ENCODE measurements at regions not wholly inside any gene's neighbourhood (a gene's known extent, or its start where the extent isn't known, plus 50 kb on each side); places are given as distances from the start of the nearest gene placed in this dataset.

DNA sequence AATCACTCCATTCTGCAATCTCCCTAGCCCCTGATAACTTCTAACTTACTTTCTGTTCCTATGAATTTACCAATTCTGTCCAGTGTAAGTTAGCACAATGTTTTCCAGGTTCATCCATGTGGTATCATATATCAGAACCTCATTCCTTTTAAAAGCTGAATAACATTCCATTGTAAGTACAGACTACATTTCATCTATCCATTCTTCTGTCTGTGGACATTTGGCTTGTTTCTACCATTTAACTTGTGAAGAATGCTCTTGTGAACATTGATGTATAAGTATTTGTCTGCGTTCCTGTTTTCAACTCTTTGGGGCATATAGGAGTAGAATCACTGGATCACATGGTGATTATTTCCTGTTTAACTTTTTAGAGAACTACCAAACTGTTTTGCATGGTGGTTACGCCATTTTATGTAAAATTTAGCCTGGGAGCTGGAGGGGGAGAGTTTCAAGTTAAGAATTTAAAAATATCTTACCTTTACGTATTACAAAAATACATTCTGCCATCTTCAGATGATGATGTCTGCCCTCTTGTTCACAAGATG lies 156.5 kb downstream of the BTBD3 start:
- Histone ChIP-seq H3K9me3 (no peaks in the 10 kb centered on the region), H3K27ac (replicated peaks in 1 of 4) (no peak overlapping the region), H3K27me3 (no peaks in the 10 kb centered on the region), H3K4me1 (no peaks in the 10 kb centered on the region), H3K36me3 (no peaks in the 10 kb centered on the region), H3K4me3 (no peak overlapping the region)
- TF ChIP-seq POLR2AphosphoS5 (IDR thresholded peaks at IDR 0.05) (no peak), POLR2A (IDR thresholded peaks at IDR 0.05; ENCODE audit: low read depth) (no peak), EP300 (IDR thresholded peaks at IDR 0.05) (no peak)
- TF ChIP-seq, protein P1, sequence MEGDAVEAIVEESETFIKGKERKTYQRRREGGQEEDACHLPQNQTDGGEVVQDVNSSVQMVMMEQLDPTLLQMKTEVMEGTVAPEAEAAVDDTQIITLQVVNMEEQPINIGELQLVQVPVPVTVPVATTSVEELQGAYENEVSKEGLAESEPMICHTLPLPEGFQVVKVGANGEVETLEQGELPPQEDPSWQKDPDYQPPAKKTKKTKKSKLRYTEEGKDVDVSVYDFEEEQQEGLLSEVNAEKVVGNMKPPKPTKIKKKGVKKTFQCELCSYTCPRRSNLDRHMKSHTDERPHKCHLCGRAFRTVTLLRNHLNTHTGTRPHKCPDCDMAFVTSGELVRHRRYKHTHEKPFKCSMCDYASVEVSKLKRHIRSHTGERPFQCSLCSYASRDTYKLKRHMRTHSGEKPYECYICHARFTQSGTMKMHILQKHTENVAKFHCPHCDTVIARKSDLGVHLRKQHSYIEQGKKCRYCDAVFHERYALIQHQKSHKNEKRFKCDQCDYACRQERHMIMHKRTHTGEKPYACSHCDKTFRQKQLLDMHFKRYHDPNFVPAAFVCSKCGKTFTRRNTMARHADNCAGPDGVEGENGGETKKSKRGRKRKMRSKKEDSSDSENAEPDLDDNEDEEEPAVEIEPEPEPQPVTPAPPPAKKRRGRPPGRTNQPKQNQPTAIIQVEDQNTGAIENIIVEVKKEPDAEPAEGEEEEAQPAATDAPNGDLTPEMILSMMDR (IDR thresholded peaks at IDR 0.05): no peak
- intact Hi-C loops (cut with DNase I): no loop called here
- WGBS: 78% methylated on average over 3 of the region's 3 CpGs
- DNase-seq (ENCODE audit: extremely low spot score): no peak

DNA sequence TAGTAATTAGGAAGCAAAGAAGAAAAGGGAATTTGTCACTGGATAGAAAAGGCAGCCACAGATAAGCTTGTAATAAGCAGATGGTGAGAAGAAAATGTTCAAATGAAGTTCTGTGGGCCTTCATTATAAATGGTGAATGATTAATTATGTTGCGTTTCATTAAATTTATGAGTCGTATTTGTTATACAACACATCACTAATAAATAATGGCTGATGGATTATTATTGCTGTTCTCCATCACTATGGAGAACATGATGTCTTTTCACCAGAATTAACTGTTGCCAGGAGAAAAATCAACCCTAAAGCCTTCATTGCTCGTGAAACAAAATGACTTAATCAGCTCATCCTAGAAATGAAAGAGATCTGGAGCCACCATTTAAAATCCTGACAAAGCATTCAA lies 158.5 kb downstream of the BTBD3 start:
- Histone ChIP-seq H3K4me3 (no peak overlapping the region), H3K27ac (replicated peaks in 1 of 4) (no peak overlapping the region), H3K4me1 (no peaks in the 10 kb centered on the region), H3K9me3 (no peaks in the 10 kb centered on the region), H3K36me3 (no peaks in the 10 kb centered on the region), H3K27me3 (no peaks in the 10 kb centered on the region)
- intact Hi-C loops (cut with DNase I): no loop called here
- DNase-seq (ENCODE audit: extremely low spot score): no peak
- WGBS: 68% methylated on average over 3 of the region's 3 CpGs
- no peak for TF ChIP-seq EP300 (IDR thresholded peaks at IDR 0.05)
- TF ChIP-seq POLR2A (IDR thresholded peaks at IDR 0.05; ENCODE audit: low read depth): no peak
- TF ChIP-seq POLR2AphosphoS5 (IDR thresholded peaks at IDR 0.05): no peak
- TF ChIP-seq, protein P1 (IDR thresholded peaks at IDR 0.05): no peak

DNA sequence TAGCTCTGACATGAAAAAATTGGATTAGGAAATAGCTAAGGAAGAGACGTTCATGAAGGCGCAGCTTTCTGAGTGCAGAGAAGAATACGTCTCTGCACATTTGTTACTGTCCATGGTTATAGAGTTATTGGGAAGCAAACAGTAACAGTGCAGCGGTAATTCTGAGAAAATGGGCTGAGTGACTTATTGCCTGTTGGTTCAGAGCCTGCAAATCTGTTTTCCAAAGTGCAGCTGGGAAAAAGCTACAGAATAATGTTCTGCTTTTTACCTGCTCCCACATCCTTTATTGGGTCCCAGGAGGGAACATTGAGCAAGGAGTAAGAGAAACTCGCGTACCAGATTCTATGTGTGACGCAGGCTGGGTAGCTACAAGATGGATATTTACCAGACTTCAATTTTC lies 160.2 kb downstream of the BTBD3 start:
- intact Hi-C loops (cut with DNase I): no loop called here
- 58% methylated on average over 7 of the region's 7 CpGs for WGBS

DNA sequence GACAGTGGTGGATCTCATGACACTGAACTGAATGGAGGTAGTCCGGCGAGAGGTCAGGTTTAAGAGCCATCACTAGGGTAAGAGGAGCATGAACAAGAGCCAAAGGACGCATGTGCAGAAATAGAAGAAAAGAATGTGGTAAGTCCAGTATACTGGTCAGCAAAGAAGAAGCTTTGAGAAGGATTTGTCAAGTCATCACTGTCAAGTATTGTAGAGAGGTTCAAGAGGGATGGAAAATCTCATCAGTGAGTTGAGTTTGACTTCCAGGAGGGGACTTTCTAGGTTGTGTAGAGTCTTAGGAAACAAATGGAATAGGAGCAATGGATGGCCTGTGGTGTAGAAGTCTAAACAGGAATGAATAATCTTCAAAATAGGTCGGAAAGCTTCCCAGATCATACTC lies 161.8 kb downstream of the BTBD3 start:
- intact Hi-C loops (cut with DNase I): no loop called here
- TF ChIP-seq POLR2A (IDR thresholded peaks at IDR 0.05; ENCODE audit: low read depth): no peak
- TF ChIP-seq POLR2AphosphoS5 (IDR thresholded peaks at IDR 0.05): no peak
- TF ChIP-seq, protein P1 (IDR thresholded peaks at IDR 0.05): no peak
- TF ChIP-seq EP300 (IDR thresholded peaks at IDR 0.05): no peak

More for the DNA sequence above, 160.2 kb downstream of the BTBD3 start:
- Histone ChIP-seq H3K27me3 (no peaks in the 10 kb centered on the region), H3K36me3 (no peaks in the 10 kb centered on the region), H3K9me3 (no peaks in the 10 kb centered on the region), H3K4me1 (no peaks in the 10 kb centered on the region), H3K4me3 (no peak overlapping the region), H3K27ac (replicated peaks in 1 of 4) (no peak overlapping the region)
- no peak for DNase-seq (ENCODE audit: extremely low spot score)
- TF ChIP-seq, protein P1 (IDR thresholded peaks at IDR 0.05): no peak
- TF ChIP-seq EP300 (IDR thresholded peaks at IDR 0.05): no peak
- no peak for TF ChIP-seq POLR2A (IDR thresholded peaks at IDR 0.05; ENCODE audit: low read depth)
- TF ChIP-seq POLR2AphosphoS5 (IDR thresholded peaks at IDR 0.05): no peak

DNA sequence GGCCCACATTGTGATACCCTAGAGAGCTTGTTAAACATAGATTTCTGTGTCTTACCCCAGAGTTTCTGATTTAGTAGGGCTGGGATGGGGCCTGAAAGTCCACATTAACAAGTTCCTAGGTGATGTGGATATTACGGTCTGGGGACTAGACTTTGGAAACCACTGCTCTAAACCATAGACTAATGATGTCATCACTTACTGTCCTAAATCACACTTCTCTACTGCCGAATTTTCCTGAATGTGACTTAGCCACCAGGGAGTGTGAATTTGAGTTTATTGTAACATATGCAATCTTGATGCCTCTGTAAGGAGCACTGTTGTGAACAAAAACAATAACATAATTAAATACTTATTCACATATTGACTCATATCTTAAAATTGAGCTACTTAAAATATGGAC lies 165.6 kb downstream of the BTBD3 start:
- intact Hi-C loops (cut with DNase I): no loop called here
- TF ChIP-seq POLR2AphosphoS5 (IDR thresholded peaks at IDR 0.05) (no peak), POLR2A (IDR thresholded peaks at IDR 0.05; ENCODE audit: low read depth) (no peak), EP300 (IDR thresholded peaks at IDR 0.05) (no peak)
- TF ChIP-seq, protein P1 (IDR thresholded peaks at IDR 0.05): no peak
- WGBS: 93% methylated on average over 2 of the region's 2 CpGs

More for the DNA sequence above, 161.8 kb downstream of the BTBD3 start:
- 92% methylated on average over 4 of the region's 4 CpGs for WGBS
- Histone ChIP-seq H3K36me3 (no peaks in the 10 kb centered on the region), H3K4me3 (no peak overlapping the region), H3K27me3 (no peaks in the 10 kb centered on the region), H3K9me3 (no peaks in the 10 kb centered on the region), H3K4me1 (no peaks in the 10 kb centered on the region), H3K27ac (replicated peaks in 1 of 4) (no peak overlapping the region)
- no peak for DNase-seq (ENCODE audit: extremely low spot score)

More for the DNA sequence above, 165.6 kb downstream of the BTBD3 start:
- H3K4me1 ChIP-seq: no peaks in the 10 kb centered on the region
- no peaks in the 10 kb centered on the region for H3K27me3 ChIP-seq
- no peak overlapping the region for H3K27ac ChIP-seq (replicated peaks in 1 of 4)
- no peaks in the 10 kb centered on the region for H3K9me3 ChIP-seq
- DNase-seq (ENCODE audit: extremely low spot score): no peak
- H3K4me3 ChIP-seq: no peak overlapping the region
- no peaks in the 10 kb centered on the region for H3K36me3 ChIP-seq
